GM12878 (cell line): ENCODE measurements at regions not wholly inside any gene's neighbourhood (a gene's known extent, or its start where the extent isn't known, plus 50 kb on each side); places are given as distances from the start of the nearest gene placed in this dataset.

Experiments used
- ATAC-seq: fragments of 200-7000 bp; cut with Tn5 transposase; 3 replicates; pipeline ENCODE4 v1.9.1; 2020; ENCODE audit warnings: mild to moderate bottlenecking, moderate library complexity
- BruUV-seq: library from RNA; stranded (reverse); fragments of 400-500 nt; replicated peaks from 2 replicates; lab custom pipeline; 2021; lab: Mats Ljungman, UMichigan
- CTCF ChIA-PET: fragments of 300-600 bp; sonication (Branson Sonifier 250); formaldehyde crosslinking; extraction: SDS; loops from one replicate; lab custom pipeline; 2021; ENCODE audit warnings: inconsistent platforms; lab: Yijun Ruan, JAX
- POLR2A ChIA-PET: fragments of 350-600 bp; formaldehyde crosslinking; extraction: SDS; loops from one replicate; lab custom pipeline; 2021; ENCODE audit warnings: inconsistent platforms; lab: Charles Lee
- RAD21 ChIA-PET: fragments of 300-600 bp; sonication (Branson Sonifier 250); formaldehyde crosslinking; loops from one replicate; lab custom pipeline; 2023; ENCODE audit warnings: antibody characterized with exemption; ENCODE audit not compliant: unreplicated experiment; lab: Charles Lee
- SMC1A ChIA-PET: fragments of 300-600 bp; sonication (Branson Sonifier 250); formaldehyde crosslinking; loops from one replicate; lab custom pipeline; 2023; ENCODE audit not compliant: unreplicated experiment, uncharacterized antibody; lab: Charles Lee
- DNase-seq: peaks from one replicate; pipeline ENCODE4 v3.0.0-alpha.2; 2011; ENCODE audit warnings: low read depth, low spot score
- FAIRE-seq: peaks from 3 replicates; lab custom pipeline; 2011; peaks lifted over from hg19 to GRCh38; lab: Jason Lieb, UNC
- H2AFZ ChIP-seq: 2 replicates; pipeline ENCODE4 v1.6.0; 2011; ENCODE audit warnings: low read depth, low read length, control low read depth; ENCODE audit not compliant: control insufficient read depth
- H3K27ac ChIP-seq: 2 replicates; pipeline ENCODE4 v1.5.1; 2011; ENCODE audit warnings: control low read depth; ENCODE audit not compliant: control insufficient read depth, insufficient read depth
- H3K27me3 ChIP-seq, 2 experiments: replicated peaks in 1 of 2; 2 replicates each; pipeline versions ENCODE4 v1.6.0 to v1.6.1; 2011; ENCODE audit warnings: low read length in 1 of 2; ENCODE audit not compliant: control insufficient read depth in 2 of 2, insufficient read depth in 2 of 2
- H3K36me3 ChIP-seq, 2 experiments: 2 replicates each; pipeline ENCODE4 v1.5.1; 2011; ENCODE audit warnings: low read length in 1 of 2; ENCODE audit not compliant: control insufficient read depth in 2 of 2, insufficient read depth in 2 of 2
- H3K4me1 ChIP-seq: 2 replicates; pipeline ENCODE4 v1.6.1; 2011; ENCODE audit warnings: mild to moderate bottlenecking, low read length, moderate library complexity, mixed read lengths; ENCODE audit not compliant: control insufficient read depth, insufficient read depth
- H3K4me2 ChIP-seq: 2 replicates; pipeline ENCODE4 v1.6.0; 2011; ENCODE audit warnings: control low read depth; ENCODE audit not compliant: control insufficient read depth, insufficient read depth
- H3K4me3 ChIP-seq: fragments of 200-600 bp; sonication (generic); 2 replicates; pipeline ENCODE4 v1.5.1; 2016
- H3K79me2 ChIP-seq: 2 replicates; pipeline ENCODE4 v1.6.0; 2011; ENCODE audit warnings: low read length; ENCODE audit not compliant: control insufficient read depth, insufficient read depth
- H3K9ac ChIP-seq: 2 replicates; pipeline ENCODE4 v1.8.0; 2011; ENCODE audit warnings: low read length, control low read depth, mixed read lengths; ENCODE audit not compliant: control insufficient read depth, insufficient read depth
- H3K9me3 ChIP-seq: replicated peaks from 3 replicates; pipeline ENCODE4 v1.5.1; 2011; ENCODE audit warnings: mild to moderate bottlenecking, low read length; ENCODE audit not compliant: control insufficient read depth, insufficient read depth
- H4K20me1 ChIP-seq: 2 replicates; pipeline ENCODE4 v1.6.0; 2011; ENCODE audit not compliant: control insufficient read depth, insufficient read depth
- ELK1 ChIP-seq: IDR thresholded peaks from 2 replicates; pipeline ENCODE4 v1.6.1; 2012; ENCODE audit warnings: low read depth, low read length, improper control_type of control experiment
- KLF5 ChIP-seq: fragments of 450-650 bp; IDR thresholded peaks from 2 replicates; pipeline ENCODE4 v1.6.1; 2014; ENCODE audit warnings: mild to moderate bottlenecking; ENCODE audit not compliant: partially characterized antibody
- WGBS: methylation state at CpG from one replicate; pipeline ENCODE4 v1.1.6; 2016; ENCODE audit warnings: low lambda C conversion rate; ENCODE audit not compliant: insufficient replicate concordance, insufficient coverage; ENCODE audit errors: missing lambda C conversion rate; 5-methylcytosine and 5-hydroxymethylcytosine counted together
- in situ Hi-C: fragments of 300-500 bp; cut with MboI; formaldehyde crosslinking; loops from 9 replicates; pipeline ENCODE4 v1.14.3; 2018; ENCODE audit warnings: mixed read lengths
- intact Hi-C: fragments of 100-400 bp; cut with micrococcal nuclease; formaldehyde crosslinking; loops from one replicate; pipeline ENCODE4 v1.14.2; 2022; ENCODE audit not compliant: unreplicated experiment

DNA sequence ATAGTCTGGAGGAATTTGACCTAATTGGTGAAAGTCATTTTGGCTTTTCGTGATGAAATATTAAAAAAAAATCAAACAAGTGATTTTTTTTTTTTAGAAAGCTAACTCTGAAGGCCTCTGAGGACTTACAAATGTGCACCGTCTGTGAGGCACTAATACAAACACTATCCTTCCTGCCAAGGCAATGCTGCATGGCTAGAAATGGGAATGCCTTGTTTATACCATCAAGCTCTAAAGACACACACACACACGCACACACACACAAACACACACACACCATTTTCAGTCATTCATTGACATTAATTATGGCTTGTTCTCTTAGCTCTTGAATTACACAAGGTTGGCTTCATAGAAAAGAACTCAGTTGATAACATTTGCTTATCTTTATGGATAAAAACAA is 1242.0 kb upstream of the ACVR2A start:
- no peak for TF ChIP-seq KLF5
- ATAC-seq (no peak), FAIRE-seq (no peak), DNase-seq (no peak)
- Histone ChIP-seq H3K4me1 (no peaks in the 10 kb centered on the region), H3K27me3 (no peaks in the 10 kb centered on the region), H3K79me2 (no peaks in the 10 kb centered on the region), H3K27ac (no peak overlapping the region), H3K4me3 (no peak overlapping the region), H3K4me2 (no peak overlapping the region), H3K9ac (no peak overlapping the region), H3K36me3 (no peaks in the 10 kb centered on the region), H3K9me3 (no peaks in the 10 kb centered on the region), H2AFZ (no peak overlapping the region), H4K20me1 (no peaks in the 10 kb centered on the region)
- RAD21 ChIA-PET: no interaction called here
- intact Hi-C loops: no loop called here
- POLR2A ChIA-PET: no interaction called here
- WGBS: 9% methylated on average over 3 of the region's 3 CpGs
- CTCF ChIA-PET: interaction anchor here (0.6 kb wide), 1 partner anchor 16 kb away, joined by 3 read pairs; no protein-coding TSS in a partner anchor
- SMC1A ChIA-PET: interaction anchor here (0.8 to 1.8 kb wide), 3 partner anchors 7 to 14 kb away, joined by 3 to 4 read pairs (median 3); no protein-coding TSS in a partner anchor
- in situ Hi-C loops: no loop called here
- BruUV-seq: no TSS peak

GRCh38 chr2:146602383-146602782 is 1242.4 kb upstream of the ACVR2A start:
- ATAC-seq (no peak), DNase-seq (no peak), FAIRE-seq (no peak)
- RAD21 ChIA-PET: no interaction called here
- no peaks in the 10 kb centered on the region for H4K20me1 ChIP-seq
- H3K9ac ChIP-seq: no peak overlapping the region
- H3K36me3 ChIP-seq: no peaks in the 10 kb centered on the region
- SMC1A ChIA-PET: interaction anchor here (0.8 to 1.8 kb wide), 3 partner anchors 8 to 13 kb away, joined by 3 to 4 read pairs (median 3); no protein-coding TSS in a partner anchor
- no peaks in the 10 kb centered on the region for H3K79me2 ChIP-seq
- POLR2A ChIA-PET: no interaction called here
- no peak for TF ChIP-seq ELK1
- no peaks in the 10 kb centered on the region for H3K4me1 ChIP-seq
- in situ Hi-C loops (no loop called here), intact Hi-C loops (no loop called here)
- no peak overlapping the region for H3K27ac ChIP-seq
- no peak overlapping the region for H2AFZ ChIP-seq
- BruUV-seq: no TSS peak
- no peak overlapping the region for H3K4me3 ChIP-seq
- no peaks in the 10 kb centered on the region for H3K27me3 ChIP-seq
- CTCF ChIA-PET: interaction anchor here (0.6 kb wide), 1 partner anchor 16 kb away, joined by 3 read pairs; no protein-coding TSS in a partner anchor
- no peaks in the 10 kb centered on the region for H3K9me3 ChIP-seq
- no peak overlapping the region for H3K4me2 ChIP-seq
